ENCODE measurements at regions not wholly inside any gene's neighbourhood (a gene's known extent, or its start where the extent isn't known, plus 50 kb on each side); places are given as distances from the start of the nearest gene placed in this dataset.

- peak overlapping the region in 3 of 5 experiments; percentile 51 to 64 (median 57) for H3K4me3 ChIP-seq (ENCODE audit: control extremely low read depth in 1 of 5, extremely low read depth in 1 of 5, insufficient read depth in 1 of 5, low read depth in 2 of 5, low read length in 4 of 5)
- Mint-ChIP-seq H3K9me3 (ENCODE audit: insufficient read depth) (peaks cover 2% of the 10 kb centered on the region), H3K27me3 (no peaks in the 10 kb centered on the region), H3K4me3 (peak overlapping the region; percentile 93), H3K27ac (peak overlapping the region; percentile 92), H3K4me1 (peaks cover 67% of the 10 kb centered on the region)
- intact Hi-C loops (cut with micrococcal nuclease): loop anchor here (2.0 to 5.0 kb wide), 2 partner anchors 17 to 82 kb away; no protein-coding TSS in a partner anchor
- H3K9ac ChIP-seq (ENCODE audit: low read length): peak overlapping the region; percentile 57
- peaks cover 0 to 8% (median 0%) of the 10 kb centered on the region in 3 donors for H3K9me3 ChIP-seq (ENCODE audit: control extremely low read depth in 1 of 3, control insufficient read depth in 2 of 3, insufficient read depth in 1 of 3, low read length in 2 of 3)
- TF ChIP-seq EZH2 (IDR thresholded peaks at IDR 0.05; ENCODE audit: borderline replicate concordance, insufficient read depth, low read depth, low read length, poor library complexity, severe bottlenecking): no peak
- TF ChIP-seq CTCF (IDR thresholded peaks at IDR 0.05): no peak
- peaks cover 5 to 21% of the 10 kb centered on the region in 2 experiments for H3K36me3 ChIP-seq (replicated peaks in 1 of 2; ENCODE audit: control extremely low read depth in 1 of 2, control insufficient read depth in 1 of 2, extremely low read depth in 1 of 2, insufficient read depth in 2 of 2, low read length in 1 of 2)
- peak overlapping the region; percentile 64 for H3K4me2 ChIP-seq (replicated peaks; ENCODE audit: low read depth, low read length, poor library complexity, severe bottlenecking)
- H3K27me3 ChIP-seq (replicated peaks in 1 of 4; ENCODE audit: control extremely low read depth in 1 of 4, control insufficient read depth in 3 of 4, insufficient read depth in 4 of 4, low read length in 3 of 4): no peaks in the 10 kb centered on the region
- H3K4me1 ChIP-seq (ENCODE audit: control insufficient read depth in 2 of 2, insufficient read depth in 2 of 2, low read length in 2 of 2): peaks cover 22 to 68% of the 10 kb centered on the region in 2 donors
- H3K27ac ChIP-seq (ENCODE audit: low read length in 2 of 2): peak overlapping the region; percentile 65 to 80
- H2AFZ ChIP-seq (ENCODE audit: insufficient read depth, low read depth, low read length, poor library complexity, severe bottlenecking): no peak overlapping the region
- ChIA-PET POLR2A (interaction anchor here (1.2 to 5.3 kb wide), 2 partner anchors 8 to 11 kb away, joined by 3 to 45 read pairs; no protein-coding TSS in a partner anchor), CTCF (interaction anchor here (1.0 to 4.4 kb wide), 6 partner anchors 8 to 102 kb away, joined by 3 to 40 read pairs (median 4); no protein-coding TSS in a partner anchor)
- DNase-seq: no peak
- WGBS (ENCODE audit: insufficient coverage): no CpG with 5 or more reads among the region's 5 CpGs
- no peak for ATAC-seq (ENCODE audit: low read depth)
- peaks cover 47% of the 10 kb centered on the region for H3K79me2 ChIP-seq (ENCODE audit: control insufficient read depth, insufficient read depth, low read length)
- no peaks in the 10 kb centered on the region for H4K20me1 ChIP-seq (ENCODE audit: control insufficient read depth, insufficient read depth, low read length, poor library complexity, severe bottlenecking)
Observed at GRCh38 chrX:10099411-10099810, 57.4 kb upstream of the CLCN4 start.

GRCh38 chrX:10101269-10101668 is 55.5 kb upstream of the CLCN4 start:
- H3K4me1 Mint-ChIP-seq: peaks cover 75% of the 10 kb centered on the region
- Histone ChIP-seq H3K4me3 (ENCODE audit: control extremely low read depth in 1 of 5, extremely low read depth in 1 of 5, insufficient read depth in 1 of 5, low read depth in 2 of 5, low read length in 4 of 5) (no peak overlapping the region), H4K20me1 (ENCODE audit: control insufficient read depth, insufficient read depth, low read length, poor library complexity, severe bottlenecking) (no peaks in the 10 kb centered on the region), H3K4me1 (ENCODE audit: control insufficient read depth in 2 of 2, insufficient read depth in 2 of 2, low read length in 2 of 2) (peaks cover 37 to 79% of the 10 kb centered on the region in 2 donors), H3K4me2 (replicated peaks; ENCODE audit: low read depth, low read length, poor library complexity, severe bottlenecking) (peak overlapping the region; percentile 8), H3K79me2 (ENCODE audit: control insufficient read depth, insufficient read depth, low read length) (peaks cover 61% of the 10 kb centered on the region), H3K27me3 (replicated peaks in 1 of 4; ENCODE audit: control extremely low read depth in 1 of 4, control insufficient read depth in 3 of 4, insufficient read depth in 4 of 4, low read length in 3 of 4) (no peaks in the 10 kb centered on the region), H3K27ac (ENCODE audit: low read length in 2 of 2) (no peak overlapping the region), H3K9ac (ENCODE audit: low read length) (no peak overlapping the region), H3K9me3 (ENCODE audit: control extremely low read depth in 1 of 3, control insufficient read depth in 2 of 3, insufficient read depth in 1 of 3, low read length in 2 of 3) (peaks cover 0 to 5% (median 0%) of the 10 kb centered on the region in 3 donors), H3K36me3 (replicated peaks in 1 of 2; ENCODE audit: control extremely low read depth in 1 of 2, control insufficient read depth in 1 of 2, extremely low read depth in 1 of 2, insufficient read depth in 2 of 2, low read length in 1 of 2) (peaks cover 5 to 15% of the 10 kb centered on the region in 2 experiments), H2AFZ (ENCODE audit: insufficient read depth, low read depth, low read length, poor library complexity, severe bottlenecking) (no peak overlapping the region)
- peaks cover 2% of the 10 kb centered on the region for H3K9me3 Mint-ChIP-seq (ENCODE audit: insufficient read depth)
- no peak for DNase-seq
- H3K27ac Mint-ChIP-seq: peak overlapping the region; percentile 87
- WGBS (ENCODE audit: insufficient coverage): no CpG with 5 or more reads among the region's 5 CpGs
- H3K4me3 Mint-ChIP-seq: no peak overlapping the region
- TF ChIP-seq EZH2 (IDR thresholded peaks at IDR 0.05; ENCODE audit: borderline replicate concordance, insufficient read depth, low read depth, low read length, poor library complexity, severe bottlenecking) (no peak), CTCF (IDR thresholded peaks at IDR 0.05) (no peak)
- no peak for ATAC-seq (ENCODE audit: low read depth)
- H3K27me3 Mint-ChIP-seq: no peaks in the 10 kb centered on the region
- ChIA-PET CTCF (interaction anchor here (0.5 kb wide), 1 partner anchor 1440 kb away, joined by 3 read pairs; no protein-coding TSS in a partner anchor), POLR2A (no interaction called here)
- intact Hi-C loops (cut with micrococcal nuclease): no loop called here

Measured in B cell (primary cell).